ENCODE measurements at regions not wholly inside any gene's neighbourhood (a gene's known extent, or its start where the extent isn't known, plus 50 kb on each side); places are given as distances from the start of the nearest gene placed in this dataset.

DNA sequence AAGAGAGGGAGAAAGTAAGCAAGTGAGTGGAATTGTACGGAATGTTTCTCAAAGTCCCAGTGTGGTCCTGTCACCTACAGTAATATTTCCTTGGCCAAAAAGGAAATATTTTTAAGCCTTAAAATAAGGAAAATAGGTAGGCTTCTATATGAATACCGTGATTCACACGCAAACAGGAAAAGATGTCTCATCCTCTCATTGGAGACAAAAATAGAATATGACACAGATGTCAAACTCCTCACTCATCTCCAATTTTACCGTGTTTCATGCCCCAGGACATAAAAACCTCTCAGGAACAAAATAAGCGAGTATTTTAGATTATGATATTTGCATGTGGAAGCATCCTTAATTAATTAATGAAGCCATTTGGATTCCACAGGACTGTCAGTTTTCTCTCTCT is 1269.5 kb downstream of the RAPGEF2 start:
- POLR2A ChIA-PET: no interaction called here
- CTCF ChIA-PET: no interaction called here
- no peak for DNase-seq (ENCODE audit: extremely low spot score)
- TF ChIP-seq CTCF (IDR thresholded peaks at IDR 0.05; ENCODE audit: control extremely low read depth, extremely low read depth, low read depth, missing control alignments): no peak

GRCh38 chr4:160373911-160374310 is 1271.0 kb downstream of the RAPGEF2 start:
- DNase-seq (ENCODE audit: extremely low spot score): no peak
- POLR2A ChIA-PET: no interaction called here
- no peak for TF ChIP-seq CTCF (IDR thresholded peaks at IDR 0.05; ENCODE audit: control extremely low read depth, extremely low read depth, low read depth, missing control alignments)
- CTCF ChIA-PET: interaction anchor here (0.9 kb wide), 1 partner anchor 29 kb away, joined by 3 read pairs; no protein-coding TSS in a partner anchor

- POLR2A ChIA-PET: no interaction called here
- DNase-seq (ENCODE audit: extremely low spot score): no peak
- no peak for TF ChIP-seq CTCF (IDR thresholded peaks at IDR 0.05; ENCODE audit: control extremely low read depth, extremely low read depth, low read depth, missing control alignments)
- CTCF ChIA-PET: interaction anchor here (1.5 kb wide), 1 partner anchor 17 kb away, joined by 3 read pairs; no protein-coding TSS in a partner anchor
Measured at GRCh38 chr4:160375772-160376452, 1273.0 kb downstream of the RAPGEF2 start.

- POLR2A ChIA-PET: no interaction called here
- CTCF ChIA-PET: no interaction called here
- DNase-seq (ENCODE audit: extremely low spot score): no peak
- no peak for TF ChIP-seq CTCF (IDR thresholded peaks at IDR 0.05; ENCODE audit: control extremely low read depth, extremely low read depth, low read depth, missing control alignments)
Measured at GRCh38 chr4:160386846-160387245, 1284.0 kb downstream of the RAPGEF2 start.

DNA sequence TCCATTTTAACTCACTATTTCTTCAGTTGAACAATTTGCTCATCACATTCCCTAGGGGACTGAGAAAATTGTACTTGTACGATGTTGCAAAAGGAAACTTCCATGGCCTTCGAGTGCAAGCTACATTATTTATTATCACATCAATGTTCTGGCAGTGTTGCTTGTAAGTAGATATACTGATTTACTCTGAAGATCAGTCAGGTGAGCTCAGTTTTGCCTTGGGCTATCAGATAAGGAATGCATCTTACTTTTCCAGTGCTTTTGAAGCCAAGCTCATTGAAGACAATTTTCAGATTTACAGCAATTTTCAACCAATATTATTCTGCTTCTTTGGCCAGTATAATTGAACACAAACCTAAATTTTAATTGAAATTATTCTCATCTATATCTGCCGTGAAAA is 1296.9 kb downstream of the RAPGEF2 start:
- DNase-seq (ENCODE audit: extremely low spot score): no peak
- ChIA-PET POLR2A (no interaction called here), CTCF (no interaction called here)
- TF ChIP-seq CTCF (IDR thresholded peaks at IDR 0.05; ENCODE audit: control extremely low read depth, extremely low read depth, low read depth, missing control alignments): no peak

- TF ChIP-seq CTCF (IDR thresholded peaks at IDR 0.05; ENCODE audit: control extremely low read depth, extremely low read depth, low read depth, missing control alignments): no peak
- ChIA-PET POLR2A (no interaction called here), CTCF (interaction anchor here (2.2 kb wide), 1 partner anchor 11 kb away, joined by 12 read pairs; no protein-coding TSS in a partner anchor)
- DNase-seq (ENCODE audit: extremely low spot score): no peak
Measured at GRCh38 chr4:160403081-160403480, 1300.2 kb downstream of the RAPGEF2 start.
